ENCODE measurements at regions not wholly inside any gene's neighbourhood (a gene's known extent, or its start where the extent isn't known, plus 50 kb on each side); places are given as distances from the start of the nearest gene placed in this dataset.

- intact Hi-C loops (cut with DNase I, micrococcal nuclease) = no loop called here
- ATAC-seq (ENCODE audit: poor library complexity) (no peak), DNase-seq (no peak)
- H3K27me3 ChIP-seq (ENCODE audit: control insufficient read depth in 1 of 2, insufficient read depth in 2 of 2, low read length in 2 of 2) = peaks cover 0 to 6% of the 10 kb centered on the region in 2 experiments
- H3K4me1 ChIP-seq (ENCODE audit: insufficient read depth, low read length) = no peaks in the 10 kb centered on the region
- no peaks in the 10 kb centered on the region for H3K9me3 Mint-ChIP-seq
- no peaks in the 10 kb centered on the region for H3K36me3 ChIP-seq (ENCODE audit: insufficient read depth, low read length)
- no peak overlapping the region for H3K27ac ChIP-seq (ENCODE audit: low read depth in 1 of 2, low read length in 2 of 2)
- H3K9me3 ChIP-seq (ENCODE audit: control insufficient read depth in 1 of 2, insufficient read depth in 1 of 2, low read length in 2 of 2) = no peaks in the 10 kb centered on the region
- no peak for TF ChIP-seq CTCF (IDR thresholded peaks at IDR 0.05)
- no peak overlapping the region for H3K4me3 ChIP-seq (ENCODE audit: low read length)
- H3K4me1 Mint-ChIP-seq (ENCODE audit: low read depth) = no peaks in the 10 kb centered on the region
- no peak overlapping the region for H3K27ac Mint-ChIP-seq
- H3K27me3 Mint-ChIP-seq = peaks cover 26% of the 10 kb centered on the region
- H3K36me3 Mint-ChIP-seq (ENCODE audit: low read depth) = no peaks in the 10 kb centered on the region
- CTCF ChIA-PET = no interaction called here
- no peak overlapping the region for H3K4me3 Mint-ChIP-seq
- POLR2A ChIA-PET = no interaction called here
Observed at GRCh38 chr19:34084396-34085145, 87.7 kb upstream of the LSM14A start.

- no peaks in the 10 kb centered on the region for H3K9me3 ChIP-seq (ENCODE audit: control insufficient read depth in 1 of 2, insufficient read depth in 1 of 2, low read length in 2 of 2)
- H3K36me3 Mint-ChIP-seq (ENCODE audit: low read depth) = no peaks in the 10 kb centered on the region
- intact Hi-C loops (cut with DNase I, micrococcal nuclease) = no loop called here
Observed at GRCh38 chr19:34085336-34085735, 87.0 kb upstream of the LSM14A start.

GRCh38 chr19:34088292-34088691, 84.0 kb upstream of the LSM14A start:
- intact Hi-C loops (cut with DNase I, micrococcal nuclease) = no loop called here
- Histone ChIP-seq H3K4me3 (ENCODE audit: low read length) (no peak overlapping the region), H3K9me3 (ENCODE audit: control insufficient read depth in 1 of 2, insufficient read depth in 1 of 2, low read length in 2 of 2) (no peaks in the 10 kb centered on the region), H3K4me1 (ENCODE audit: insufficient read depth, low read length) (no peaks in the 10 kb centered on the region), H3K36me3 (ENCODE audit: insufficient read depth, low read length) (no peaks in the 10 kb centered on the region), H3K27ac (ENCODE audit: low read depth in 1 of 2, low read length in 2 of 2) (no peak overlapping the region), H3K27me3 (ENCODE audit: control insufficient read depth in 1 of 2, insufficient read depth in 2 of 2, low read length in 2 of 2) (peaks cover 0 to 6% of the 10 kb centered on the region in 2 experiments)
- ChIA-PET POLR2A (no interaction called here), CTCF (no interaction called here)
- no peak overlapping the region for H3K4me3 Mint-ChIP-seq
- H3K4me1 Mint-ChIP-seq (ENCODE audit: low read depth) = no peaks in the 10 kb centered on the region
- no peak for TF ChIP-seq CTCF (IDR thresholded peaks at IDR 0.05)
- no peak for DNase-seq
- no peaks in the 10 kb centered on the region for H3K9me3 Mint-ChIP-seq
- peaks cover 19% of the 10 kb centered on the region for H3K27me3 Mint-ChIP-seq
- H3K27ac Mint-ChIP-seq = no peak overlapping the region
- H3K36me3 Mint-ChIP-seq (ENCODE audit: low read depth) = no peaks in the 10 kb centered on the region
- no peak for ATAC-seq (ENCODE audit: poor library complexity)

More at GRCh38 chr19:34085336-34085735, 87.0 kb upstream of the LSM14A start:
- Histone ChIP-seq H3K27me3 (ENCODE audit: control insufficient read depth in 1 of 2, insufficient read depth in 2 of 2, low read length in 2 of 2) (peaks cover 0 to 6% of the 10 kb centered on the region in 2 experiments), H3K4me3 (ENCODE audit: low read length) (no peak overlapping the region), H3K36me3 (ENCODE audit: insufficient read depth, low read length) (no peaks in the 10 kb centered on the region), H3K4me1 (ENCODE audit: insufficient read depth, low read length) (no peaks in the 10 kb centered on the region), H3K27ac (ENCODE audit: low read depth in 1 of 2, low read length in 2 of 2) (no peak overlapping the region)
- ATAC-seq (ENCODE audit: poor library complexity) (no peak), DNase-seq (no peak)
- TF ChIP-seq CTCF (IDR thresholded peaks at IDR 0.05) = no peak
- Mint-ChIP-seq H3K27ac (no peak overlapping the region), H3K27me3 (peaks cover 28% of the 10 kb centered on the region), H3K9me3 (no peaks in the 10 kb centered on the region), H3K4me1 (ENCODE audit: low read depth) (no peaks in the 10 kb centered on the region), H3K4me3 (no peak overlapping the region)
- ChIA-PET CTCF (no interaction called here), POLR2A (no interaction called here)

Measured in CD4-positive, alpha-beta T cell (primary cell).